ENCODE measurements at regions not wholly inside any gene's neighbourhood (a gene's known extent, or its start where the extent isn't known, plus 50 kb on each side); places are given as distances from the start of the nearest gene placed in this dataset.

DNA sequence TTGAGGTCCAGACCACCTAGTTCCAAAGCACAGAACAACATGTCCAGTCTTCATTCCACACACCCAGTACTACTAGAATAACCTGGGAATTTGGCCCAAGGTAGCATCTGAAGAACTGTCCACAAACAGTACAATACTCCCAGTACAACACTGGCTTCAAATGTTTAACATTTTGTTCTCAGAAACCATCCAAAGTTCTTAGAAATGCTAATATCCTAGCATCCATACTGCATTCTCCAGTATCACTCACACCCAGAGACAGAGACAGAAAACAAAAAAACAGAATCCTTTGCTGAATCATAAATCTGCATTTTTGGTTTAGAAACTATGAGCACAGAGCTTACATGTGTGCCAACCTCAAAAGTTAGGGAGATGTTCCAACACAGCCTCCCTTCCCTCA is 490.8 kb downstream of the FOXO1 start:
- Histone ChIP-seq H3K27ac (ENCODE audit: control insufficient read depth, insufficient read depth) (no peak overlapping the region), H2AFZ (ENCODE audit: control insufficient read depth, low read depth, low read length) (no peak overlapping the region), H3K9me3 (replicated peaks; ENCODE audit: control insufficient read depth, insufficient read depth, low read length) (no peaks in the 10 kb centered on the region; the same call in 2 of the 3 replicates), H3K4me1 (ENCODE audit: control insufficient read depth, insufficient read depth, low read length) (no peaks in the 10 kb centered on the region), H4K20me1 (ENCODE audit: control insufficient read depth, insufficient read depth) (no peaks in the 10 kb centered on the region; the same call in 1 of the 2 replicates), H3K4me3 (no peak overlapping the region), H3K9ac (ENCODE audit: control insufficient read depth, insufficient read depth, low read length) (no peak overlapping the region), H3K4me2 (ENCODE audit: control insufficient read depth, insufficient read depth) (no peak overlapping the region), H3K79me2 (ENCODE audit: control insufficient read depth, insufficient read depth, low read length) (no peaks in the 10 kb centered on the region), H3K36me3 (ENCODE audit: control insufficient read depth in 2 of 2, insufficient read depth in 2 of 2, low read length in 1 of 2) (no peaks in the 10 kb centered on the region), H3K27me3 (replicated peaks in 1 of 2; ENCODE audit: control insufficient read depth in 2 of 2, insufficient read depth in 2 of 2, low read length in 1 of 2) (peaks cover 2% of the 10 kb centered on the region in 2 experiments; a peak in 2 of 4 replicates)
- in situ Hi-C loops (cut with MboI) (no loop called here), intact Hi-C loops (cut with micrococcal nuclease; ENCODE audit: unreplicated experiment) (no loop called here)
- ChIA-PET CTCF (no interaction called here), SMC1A (ENCODE audit: uncharacterized antibody, unreplicated experiment) (interaction anchor here (0.5 to 1.5 kb wide), 2 partner anchors 19 to 136 kb away, joined by 3 read pairs; no protein-coding TSS in a partner anchor), POLR2A (no interaction called here), RAD21 (ENCODE audit: unreplicated experiment) (no interaction called here)
- no peak for DNase-seq (ENCODE audit: low read depth, low spot score)
- no TSS peak for BruUV-seq (replicated peaks)
- TF ChIP-seq NRF1 (conservative IDR thresholded peaks at IDR 0.05; ENCODE audit: low read depth, low read length) (no peak), TARDBP (IDR thresholded peaks at IDR 0.05; ENCODE audit: borderline replicate concordance) (no peak), DPF2 (IDR thresholded peaks at IDR 0.05) (no peak), ETV6 (conservative IDR thresholded peaks at IDR 0.05 in 1 of 2, IDR thresholded peaks at IDR 0.05 in 1 of 2; ENCODE audit: borderline replicate concordance in 1 of 2, low read depth in 1 of 2) (no peak), POLR2AphosphoS5 (IDR thresholded peaks at IDR 0.05; ENCODE audit: low read length) (no peak), ASH2L (IDR thresholded peaks at IDR 0.05; ENCODE audit: borderline replicate concordance, low read depth) (no peak), NR2C1 (IDR thresholded peaks at IDR 0.05) (no peak), STAT1 (conservative IDR thresholded peaks at IDR 0.05) (no peak), CREM (IDR thresholded peaks at IDR 0.05; ENCODE audit: low read depth) (no peak), MTA3 (IDR thresholded peaks at IDR 0.05; ENCODE audit: borderline replicate concordance, low read length) (no peak), ZNF384 (IDR thresholded peaks at IDR 0.05; ENCODE audit: borderline replicate concordance, low read depth, low read length) (no peak), PAX8 (IDR thresholded peaks at IDR 0.05) (no peak), POU2F2 (IDR thresholded peaks at IDR 0.05; ENCODE audit: borderline replicate concordance, low read depth, low read length) (no peak), ZNF207 (IDR thresholded peaks at IDR 0.05; ENCODE audit: borderline replicate concordance) (no peak), SPI1 (IDR thresholded peaks at IDR 0.05; ENCODE audit: borderline replicate concordance, insufficient read depth, low read depth, low read length) (no peak)
- TF ChIP-seq, protein P1, sequence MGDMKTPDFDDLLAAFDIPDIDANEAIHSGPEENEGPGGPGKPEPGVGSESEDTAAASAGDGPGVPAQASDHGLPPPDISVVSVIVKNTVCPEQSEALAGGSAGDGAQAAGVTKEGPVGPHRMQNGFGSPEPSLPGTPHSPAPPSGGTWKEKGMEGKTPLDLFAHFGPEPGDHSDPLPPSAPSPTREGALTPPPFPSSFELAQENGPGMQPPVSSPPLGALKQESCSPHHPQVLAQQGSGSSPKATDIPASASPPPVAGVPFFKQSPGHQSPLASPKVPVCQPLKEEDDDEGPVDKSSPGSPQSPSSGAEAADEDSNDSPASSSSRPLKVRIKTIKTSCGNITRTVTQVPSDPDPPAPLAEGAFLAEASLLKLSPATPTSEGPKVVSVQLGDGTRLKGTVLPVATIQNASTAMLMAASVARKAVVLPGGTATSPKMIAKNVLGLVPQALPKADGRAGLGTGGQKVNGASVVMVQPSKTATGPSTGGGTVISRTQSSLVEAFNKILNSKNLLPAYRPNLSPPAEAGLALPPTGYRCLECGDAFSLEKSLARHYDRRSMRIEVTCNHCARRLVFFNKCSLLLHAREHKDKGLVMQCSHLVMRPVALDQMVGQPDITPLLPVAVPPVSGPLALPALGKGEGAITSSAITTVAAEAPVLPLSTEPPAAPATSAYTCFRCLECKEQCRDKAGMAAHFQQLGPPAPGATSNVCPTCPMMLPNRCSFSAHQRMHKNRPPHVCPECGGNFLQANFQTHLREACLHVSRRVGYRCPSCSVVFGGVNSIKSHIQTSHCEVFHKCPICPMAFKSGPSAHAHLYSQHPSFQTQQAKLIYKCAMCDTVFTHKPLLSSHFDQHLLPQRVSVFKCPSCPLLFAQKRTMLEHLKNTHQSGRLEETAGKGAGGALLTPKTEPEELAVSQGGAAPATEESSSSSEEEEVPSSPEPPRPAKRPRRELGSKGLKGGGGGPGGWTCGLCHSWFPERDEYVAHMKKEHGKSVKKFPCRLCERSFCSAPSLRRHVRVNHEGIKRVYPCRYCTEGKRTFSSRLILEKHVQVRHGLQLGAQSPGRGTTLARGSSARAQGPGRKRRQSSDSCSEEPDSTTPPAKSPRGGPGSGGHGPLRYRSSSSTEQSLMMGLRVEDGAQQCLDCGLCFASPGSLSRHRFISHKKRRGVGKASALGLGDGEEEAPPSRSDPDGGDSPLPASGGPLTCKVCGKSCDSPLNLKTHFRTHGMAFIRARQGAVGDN (IDR thresholded peaks at IDR 0.05): no peak
- TF ChIP-seq, protein P2, sequence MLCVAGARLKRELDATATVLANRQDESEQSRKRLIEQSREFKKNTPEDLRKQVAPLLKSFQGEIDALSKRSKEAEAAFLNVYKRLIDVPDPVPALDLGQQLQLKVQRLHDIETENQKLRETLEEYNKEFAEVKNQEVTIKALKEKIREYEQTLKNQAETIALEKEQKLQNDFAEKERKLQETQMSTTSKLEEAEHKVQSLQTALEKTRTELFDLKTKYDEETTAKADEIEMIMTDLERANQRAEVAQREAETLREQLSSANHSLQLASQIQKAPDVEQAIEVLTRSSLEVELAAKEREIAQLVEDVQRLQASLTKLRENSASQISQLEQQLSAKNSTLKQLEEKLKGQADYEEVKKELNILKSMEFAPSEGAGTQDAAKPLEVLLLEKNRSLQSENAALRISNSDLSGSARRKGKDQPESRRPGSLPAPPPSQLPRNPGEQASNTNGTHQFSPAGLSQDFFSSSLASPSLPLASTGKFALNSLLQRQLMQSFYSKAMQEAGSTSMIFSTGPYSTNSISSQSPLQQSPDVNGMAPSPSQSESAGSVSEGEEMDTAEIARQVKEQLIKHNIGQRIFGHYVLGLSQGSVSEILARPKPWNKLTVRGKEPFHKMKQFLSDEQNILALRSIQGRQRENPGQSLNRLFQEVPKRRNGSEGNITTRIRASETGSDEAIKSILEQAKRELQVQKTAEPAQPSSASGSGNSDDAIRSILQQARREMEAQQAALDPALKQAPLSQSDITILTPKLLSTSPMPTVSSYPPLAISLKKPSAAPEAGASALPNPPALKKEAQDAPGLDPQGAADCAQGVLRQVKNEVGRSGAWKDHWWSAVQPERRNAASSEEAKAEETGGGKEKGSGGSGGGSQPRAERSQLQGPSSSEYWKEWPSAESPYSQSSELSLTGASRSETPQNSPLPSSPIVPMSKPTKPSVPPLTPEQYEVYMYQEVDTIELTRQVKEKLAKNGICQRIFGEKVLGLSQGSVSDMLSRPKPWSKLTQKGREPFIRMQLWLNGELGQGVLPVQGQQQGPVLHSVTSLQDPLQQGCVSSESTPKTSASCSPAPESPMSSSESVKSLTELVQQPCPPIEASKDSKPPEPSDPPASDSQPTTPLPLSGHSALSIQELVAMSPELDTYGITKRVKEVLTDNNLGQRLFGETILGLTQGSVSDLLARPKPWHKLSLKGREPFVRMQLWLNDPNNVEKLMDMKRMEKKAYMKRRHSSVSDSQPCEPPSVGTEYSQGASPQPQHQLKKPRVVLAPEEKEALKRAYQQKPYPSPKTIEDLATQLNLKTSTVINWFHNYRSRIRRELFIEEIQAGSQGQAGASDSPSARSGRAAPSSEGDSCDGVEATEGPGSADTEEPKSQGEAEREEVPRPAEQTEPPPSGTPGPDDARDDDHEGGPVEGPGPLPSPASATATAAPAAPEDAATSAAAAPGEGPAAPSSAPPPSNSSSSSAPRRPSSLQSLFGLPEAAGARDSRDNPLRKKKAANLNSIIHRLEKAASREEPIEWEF (IDR thresholded peaks at IDR 0.05; ENCODE audit: insufficient replicate concordance, low read depth, low read length): no peak
- ATAC-seq: no peak
- no peak for FAIRE-seq
